ENCODE measurements at regions not wholly inside any gene's neighbourhood (a gene's known extent, or its start where the extent isn't known, plus 50 kb on each side); places are given as distances from the start of the nearest gene placed in this dataset.

DNA sequence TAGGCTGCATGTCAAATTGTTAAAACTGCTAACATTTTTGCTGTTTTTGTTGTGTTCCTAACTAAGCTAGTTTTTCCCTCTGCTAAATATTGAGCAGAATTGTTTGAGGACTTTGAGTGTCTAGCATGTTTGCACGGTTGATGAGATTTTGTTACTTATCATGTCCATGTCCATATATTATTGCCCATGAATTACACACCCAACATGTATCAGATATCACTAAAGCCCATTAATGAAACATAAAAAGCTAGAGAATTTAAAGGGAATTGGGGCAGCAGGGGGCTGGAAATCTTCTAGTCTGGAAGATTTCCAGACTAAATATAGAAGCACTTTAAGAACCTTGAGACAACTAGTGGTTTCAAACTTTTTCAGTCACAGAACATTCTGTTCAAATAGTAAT, 197.7 kb downstream of the SNX10 start:
- DNase-seq = no peak
- no peak overlapping the region for H3K27ac ChIP-seq (ENCODE audit: low read depth in 1 of 3, low read length in 2 of 3)
- no peaks in the 10 kb centered on the region for H3K36me3 ChIP-seq (ENCODE audit: control insufficient read depth in 3 of 3, insufficient read depth in 2 of 3, low read depth in 1 of 3, low read length in 3 of 3)
- H3K4me1 ChIP-seq (ENCODE audit: control insufficient read depth in 3 of 3, insufficient read depth in 2 of 3, low read depth in 1 of 3, low read length in 2 of 3) = no peaks in the 10 kb centered on the region
- no peak for FAIRE-seq
- no peaks in the 10 kb centered on the region for H3K9me3 ChIP-seq (ENCODE audit: control insufficient read depth in 2 of 2, insufficient read depth in 1 of 2, low read depth in 1 of 2, low read length in 1 of 2)
- H3K4me3 ChIP-seq (ENCODE audit: low read depth in 1 of 3, low read length in 3 of 3) = no peak overlapping the region
- 55 to 76% (median 66%) methylated on average over 1 of the region's 1 CpG for WGBS, 3 donors
- no peaks in the 10 kb centered on the region for H3K27me3 ChIP-seq (ENCODE audit: control insufficient read depth in 3 of 3, insufficient read depth in 3 of 3, low read length in 3 of 3)

- no peaks in the 10 kb centered on the region for H3K4me1 ChIP-seq (ENCODE audit: control insufficient read depth in 3 of 3, insufficient read depth in 2 of 3, low read depth in 1 of 3, low read length in 2 of 3)
- 82 to 93% (median 89%) methylated on average over 7 of the region's 7 CpGs for WGBS, 3 donors
- no peak for FAIRE-seq
- H3K27me3 ChIP-seq (ENCODE audit: control insufficient read depth in 3 of 3, insufficient read depth in 3 of 3, low read length in 3 of 3) = no peaks in the 10 kb centered on the region
- no peak overlapping the region for H3K4me3 ChIP-seq (ENCODE audit: low read depth in 1 of 3, low read length in 3 of 3)
- H3K9me3 ChIP-seq (ENCODE audit: control insufficient read depth in 2 of 2, insufficient read depth in 1 of 2, low read depth in 1 of 2, low read length in 1 of 2) = no peaks in the 10 kb centered on the region
- H3K36me3 ChIP-seq (ENCODE audit: control insufficient read depth in 3 of 3, insufficient read depth in 2 of 3, low read depth in 1 of 3, low read length in 3 of 3) = no peaks in the 10 kb centered on the region
- H3K27ac ChIP-seq (ENCODE audit: low read depth in 1 of 3, low read length in 2 of 3) = no peak overlapping the region
- DNase-seq = no peak
These were observed 198.4 kb downstream of the SNX10 start for GRCh38 chr7:26489906-26490639.

DNA sequence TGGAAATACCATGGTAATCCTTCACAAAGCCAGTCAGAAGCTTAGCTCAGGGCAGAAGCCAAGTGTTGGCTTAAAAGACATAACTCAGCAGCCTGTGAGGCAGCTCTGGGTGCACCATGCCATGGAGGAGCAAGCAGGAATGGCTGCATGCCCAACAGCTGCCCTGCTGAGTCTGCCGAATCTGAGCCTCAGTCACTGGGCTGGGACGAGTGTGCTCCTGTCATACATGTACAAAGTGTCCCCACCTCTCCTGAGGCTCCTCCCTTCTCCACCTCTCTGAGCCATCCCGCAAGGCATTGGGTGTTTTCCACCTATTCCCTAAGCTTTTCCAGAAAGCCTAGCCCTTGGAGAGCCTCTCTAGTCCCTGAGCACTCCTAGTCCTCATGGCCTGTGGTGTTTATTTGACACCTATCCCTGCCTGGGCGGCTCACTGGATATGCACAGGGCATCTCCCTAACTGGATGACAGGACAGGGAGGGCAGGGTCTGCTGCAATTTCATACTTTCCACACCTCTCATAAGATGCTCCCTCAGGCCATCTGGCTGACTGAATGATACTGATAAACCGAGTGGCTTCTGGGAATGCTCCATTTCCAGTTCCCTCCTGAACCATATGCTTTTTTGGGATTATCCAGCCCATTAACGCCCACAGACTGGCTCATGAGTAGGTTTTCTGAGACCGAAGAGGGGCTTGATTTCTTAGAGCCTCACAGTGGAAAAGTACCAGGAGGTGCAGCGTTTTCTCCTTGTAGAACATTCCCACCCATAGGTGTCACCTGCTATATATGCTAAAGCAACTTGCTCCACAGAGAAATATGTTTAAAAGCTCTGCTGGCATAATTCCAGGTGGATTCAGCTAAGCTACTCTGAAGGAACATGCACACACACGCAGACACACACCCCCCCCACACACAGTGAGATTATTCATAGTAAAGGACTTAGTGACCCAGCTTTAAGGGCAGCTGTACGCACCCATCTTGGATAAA, 199.3 kb downstream of the SNX10 start:
- H3K9me3 ChIP-seq (ENCODE audit: control insufficient read depth in 2 of 2, insufficient read depth in 1 of 2, low read depth in 1 of 2, low read length in 1 of 2) = no peaks in the 10 kb centered on the region
- no peaks in the 10 kb centered on the region for H3K36me3 ChIP-seq (ENCODE audit: control insufficient read depth in 3 of 3, insufficient read depth in 2 of 3, low read depth in 1 of 3, low read length in 3 of 3)
- WGBS, 3 donors = 49 to 72% (median 65%) methylated on average over 10 of the region's 10 CpGs
- no peaks in the 10 kb centered on the region for H3K4me1 ChIP-seq (ENCODE audit: control insufficient read depth in 3 of 3, insufficient read depth in 2 of 3, low read depth in 1 of 3, low read length in 2 of 3)
- FAIRE-seq = no peak
- no peaks in the 10 kb centered on the region for H3K27me3 ChIP-seq (ENCODE audit: control insufficient read depth in 3 of 3, insufficient read depth in 3 of 3, low read length in 3 of 3)
- H3K4me3 ChIP-seq (ENCODE audit: low read depth in 1 of 3, low read length in 3 of 3) = no peak overlapping the region
- DNase-seq = no peak
- H3K27ac ChIP-seq (ENCODE audit: low read depth in 1 of 3, low read length in 2 of 3) = no peak overlapping the region

- no peak overlapping the region for H3K4me3 ChIP-seq (ENCODE audit: low read depth in 1 of 3, low read length in 3 of 3)
- WGBS, 3 donors = 63 to 73% (median 67%) methylated on average over 4 of the region's 4 CpGs
- H3K9me3 ChIP-seq (ENCODE audit: control insufficient read depth in 2 of 2, insufficient read depth in 1 of 2, low read depth in 1 of 2, low read length in 1 of 2) = no peaks in the 10 kb centered on the region
- H3K36me3 ChIP-seq (ENCODE audit: control insufficient read depth in 3 of 3, insufficient read depth in 2 of 3, low read depth in 1 of 3, low read length in 3 of 3) = no peaks in the 10 kb centered on the region
- H3K27ac ChIP-seq (ENCODE audit: low read depth in 1 of 3, low read length in 2 of 3) = no peak overlapping the region
- FAIRE-seq (no peak), DNase-seq (no peak)
- no peaks in the 10 kb centered on the region for H3K27me3 ChIP-seq (ENCODE audit: control insufficient read depth in 3 of 3, insufficient read depth in 3 of 3, low read length in 3 of 3)
- H3K4me1 ChIP-seq (ENCODE audit: control insufficient read depth in 3 of 3, insufficient read depth in 2 of 3, low read depth in 1 of 3, low read length in 2 of 3) = no peaks in the 10 kb centered on the region
These were observed 201.2 kb downstream of the SNX10 start for GRCh38 chr7:26492816-26493215.

- FAIRE-seq (no peak), DNase-seq (no peak)
- Histone ChIP-seq H3K36me3 (ENCODE audit: control insufficient read depth in 3 of 3, insufficient read depth in 2 of 3, low read depth in 1 of 3, low read length in 3 of 3) (no peaks in the 10 kb centered on the region), H3K27me3 (ENCODE audit: control insufficient read depth in 3 of 3, insufficient read depth in 3 of 3, low read length in 3 of 3) (no peaks in the 10 kb centered on the region), H3K9me3 (ENCODE audit: control insufficient read depth in 2 of 2, insufficient read depth in 1 of 2, low read depth in 1 of 2, low read length in 1 of 2) (no peaks in the 10 kb centered on the region), H3K4me3 (ENCODE audit: low read depth in 1 of 3, low read length in 3 of 3) (no peak overlapping the region), H3K4me1 (ENCODE audit: control insufficient read depth in 3 of 3, insufficient read depth in 2 of 3, low read depth in 1 of 3, low read length in 2 of 3) (no peaks in the 10 kb centered on the region), H3K27ac (ENCODE audit: low read depth in 1 of 3, low read length in 2 of 3) (no peak overlapping the region)
- 77 to 85% (median 83%) methylated on average over 8 of the region's 8 CpGs for WGBS, 3 donors
These were observed 202.2 kb downstream of the SNX10 start for GRCh38 chr7:26493737-26494428.

- Histone ChIP-seq H3K27me3 (ENCODE audit: control insufficient read depth in 3 of 3, insufficient read depth in 3 of 3, low read length in 3 of 3) (no peaks in the 10 kb centered on the region), H3K27ac (ENCODE audit: low read depth in 1 of 3, low read length in 2 of 3) (no peak overlapping the region), H3K4me3 (ENCODE audit: low read depth in 1 of 3, low read length in 3 of 3) (no peak overlapping the region), H3K9me3 (ENCODE audit: control insufficient read depth in 2 of 2, insufficient read depth in 1 of 2, low read depth in 1 of 2, low read length in 1 of 2) (no peaks in the 10 kb centered on the region), H3K4me1 (ENCODE audit: control insufficient read depth in 3 of 3, insufficient read depth in 2 of 3, low read depth in 1 of 3, low read length in 2 of 3) (no peaks in the 10 kb centered on the region), H3K36me3 (ENCODE audit: control insufficient read depth in 3 of 3, insufficient read depth in 2 of 3, low read depth in 1 of 3, low read length in 3 of 3) (no peaks in the 10 kb centered on the region)
- 28 to 74% (median 43%) methylated on average over 2 of the region's 2 CpGs for WGBS, 3 donors
- DNase-seq (no peak), FAIRE-seq (no peak)
These were observed 203.9 kb downstream of the SNX10 start for GRCh38 chr7:26495569-26495968.

- DNase-seq (peak in 1 of 2 donors; percentile 37), FAIRE-seq (no peak)
- H3K27ac ChIP-seq (ENCODE audit: low read depth in 1 of 3, low read length in 2 of 3) = no peak overlapping the region
- H3K4me1 ChIP-seq (ENCODE audit: control insufficient read depth in 3 of 3, insufficient read depth in 2 of 3, low read depth in 1 of 3, low read length in 2 of 3) = no peaks in the 10 kb centered on the region
- no peak overlapping the region for H3K4me3 ChIP-seq (ENCODE audit: low read depth in 1 of 3, low read length in 3 of 3)
- no peaks in the 10 kb centered on the region for H3K27me3 ChIP-seq (ENCODE audit: control insufficient read depth in 3 of 3, insufficient read depth in 3 of 3, low read length in 3 of 3)
- no peaks in the 10 kb centered on the region for H3K36me3 ChIP-seq (ENCODE audit: control insufficient read depth in 3 of 3, insufficient read depth in 2 of 3, low read depth in 1 of 3, low read length in 3 of 3)
- WGBS, 3 donors = 76 to 86% (median 83%) methylated on average over 12 of the region's 12 CpGs
- H3K9me3 ChIP-seq (ENCODE audit: control insufficient read depth in 2 of 2, insufficient read depth in 1 of 2, low read depth in 1 of 2, low read length in 1 of 2) = no peaks in the 10 kb centered on the region
These were observed 206.3 kb downstream of the SNX10 start for GRCh38 chr7:26497801-26498596.

Data from small intestine (tissue), 7 donors.